ENCODE measurements at regions not wholly inside any gene's neighbourhood (a gene's known extent, or its start where the extent isn't known, plus 50 kb on each side); places are given as distances from the start of the nearest gene placed in this dataset.

DNA sequence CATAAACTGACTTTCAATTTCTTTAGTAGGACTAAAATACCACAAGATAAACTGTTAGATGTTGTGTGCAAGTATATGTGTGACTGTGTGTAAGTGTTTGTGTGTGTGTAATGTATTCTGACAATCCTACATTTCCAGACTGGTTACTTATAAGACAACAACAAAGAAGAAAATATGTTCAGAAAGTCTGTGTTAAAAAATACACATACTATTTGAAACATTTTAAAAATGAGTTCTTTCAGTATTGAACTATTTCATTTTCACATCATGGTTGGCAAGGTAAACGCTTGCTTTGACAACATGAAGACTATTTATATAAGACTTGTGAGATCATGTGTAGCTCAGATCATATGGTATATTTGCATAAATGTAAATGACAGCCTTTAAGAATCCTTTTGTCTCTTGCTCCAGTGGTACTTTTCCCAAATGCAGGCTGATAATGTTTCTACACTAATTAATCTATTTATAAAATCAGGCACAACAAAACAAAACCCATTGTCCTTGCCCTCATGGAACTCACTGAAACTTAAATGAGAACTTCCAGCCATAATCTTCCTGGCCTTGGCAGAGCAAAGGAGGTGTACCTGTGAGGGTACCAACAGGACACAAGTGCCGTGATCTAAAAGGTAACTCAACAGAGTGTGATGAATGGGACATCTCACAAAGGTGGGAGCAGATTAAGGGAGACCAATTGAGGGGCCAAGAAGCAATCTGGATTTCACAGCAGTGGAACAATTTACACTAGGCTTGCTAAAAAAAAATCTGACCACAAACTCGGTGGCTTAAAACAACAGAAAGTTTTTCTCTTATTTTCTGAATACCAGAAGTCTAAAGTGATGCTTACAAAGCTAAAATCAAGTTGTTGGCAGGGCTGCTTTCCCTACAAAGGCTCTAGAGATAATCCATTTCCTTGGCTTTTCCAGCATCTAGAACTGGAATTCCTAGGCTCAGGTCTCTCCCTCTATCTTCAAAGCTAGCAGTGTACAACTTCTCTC is 349.0 kb downstream of the TBC1D4 start:
- Histone ChIP-seq H3K27ac (ENCODE audit: low read depth in 1 of 2, low read length in 2 of 2) (no peak overlapping the region), H3K9me3 (ENCODE audit: control insufficient read depth, low read length) (no peaks in the 10 kb centered on the region), H3K4me3 (ENCODE audit: low read length in 2 of 2) (no peak overlapping the region), H3K4me1 (ENCODE audit: control insufficient read depth in 1 of 2, insufficient read depth in 2 of 2, low read length in 2 of 2) (peaks cover 0 to 4% of the 10 kb centered on the region in 2 donors), H3K36me3 (ENCODE audit: control insufficient read depth in 1 of 2, insufficient read depth in 2 of 2, low read length in 1 of 2) (no peaks in the 10 kb centered on the region), H3K27me3 (ENCODE audit: control insufficient read depth in 1 of 2, insufficient read depth in 2 of 2, low read length in 1 of 2) (no peaks in the 10 kb centered on the region)
- intact Hi-C loops (cut with DNase I), result no loop called here
- ATAC-seq (ENCODE audit: low FRiP score) (no peak), DNase-seq (no peak)
- 54 to 67% methylated on average over 3 of the region's 3 CpGs for WGBS, 2 donors

DNA sequence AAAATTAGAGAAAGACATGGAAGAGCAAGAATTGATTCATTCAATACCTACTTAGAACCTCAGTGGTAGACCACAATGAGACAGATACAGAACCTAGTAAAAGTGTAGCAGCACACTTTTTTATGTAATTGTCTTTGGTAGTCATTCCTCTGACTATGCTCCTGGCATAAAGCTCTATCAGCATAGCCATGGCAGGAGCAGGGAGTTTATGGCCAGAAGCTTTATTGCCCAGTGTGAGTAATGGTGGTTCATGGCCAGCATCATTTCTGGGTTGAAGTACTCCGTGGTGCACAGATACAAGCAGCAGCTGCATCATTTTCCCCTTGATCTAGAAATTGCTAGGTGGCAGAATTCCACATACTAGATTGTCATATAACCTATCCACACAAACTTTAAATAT is 352.6 kb downstream of the TBC1D4 start:
- H3K27ac ChIP-seq (ENCODE audit: low read depth in 1 of 2, low read length in 2 of 2), result no peak overlapping the region
- H3K4me1 ChIP-seq (ENCODE audit: control insufficient read depth in 1 of 2, insufficient read depth in 2 of 2, low read length in 2 of 2), result peaks cover 0 to 2% of the 10 kb centered on the region in 2 donors
- no peaks in the 10 kb centered on the region for H3K9me3 ChIP-seq (ENCODE audit: control insufficient read depth, low read length)
- H3K4me3 ChIP-seq (ENCODE audit: low read length in 2 of 2), result no peak overlapping the region
- no peak for DNase-seq
- no peaks in the 10 kb centered on the region for H3K27me3 ChIP-seq (ENCODE audit: control insufficient read depth in 1 of 2, insufficient read depth in 2 of 2, low read length in 1 of 2)
- 64 to 67% methylated on average over 1 of the region's 1 CpG for WGBS, 2 donors
- intact Hi-C loops (cut with DNase I), result no loop called here
- no peak for ATAC-seq (ENCODE audit: low FRiP score)
- H3K36me3 ChIP-seq (ENCODE audit: control insufficient read depth in 1 of 2, insufficient read depth in 2 of 2, low read length in 1 of 2), result no peaks in the 10 kb centered on the region

DNA sequence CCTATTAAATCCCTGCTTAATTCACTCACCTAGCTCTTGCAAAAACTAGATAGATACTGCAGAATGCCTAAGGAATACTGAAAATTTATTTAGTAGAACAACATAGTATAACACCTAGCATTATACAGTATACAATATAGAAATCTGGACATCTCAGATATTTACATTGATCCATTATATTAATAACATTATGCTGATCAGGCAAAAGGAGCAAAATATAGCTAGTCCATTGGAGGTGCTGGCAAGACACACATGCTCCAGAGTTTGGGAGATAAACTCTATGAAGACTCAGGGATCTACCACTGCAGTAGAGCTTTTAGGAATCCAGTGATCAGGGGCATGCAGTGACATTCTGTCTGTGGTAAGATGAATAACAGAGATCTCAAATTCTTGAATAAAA is 357.6 kb downstream of the TBC1D4 start:
- no peaks in the 10 kb centered on the region for H3K9me3 ChIP-seq (ENCODE audit: control insufficient read depth, low read length)
- DNase-seq (no peak), ATAC-seq (ENCODE audit: low FRiP score) (no peak)
- peaks cover 0 to 1% of the 10 kb centered on the region in 2 donors for H3K4me1 ChIP-seq (ENCODE audit: control insufficient read depth in 1 of 2, insufficient read depth in 2 of 2, low read length in 2 of 2)
- H3K27ac ChIP-seq (ENCODE audit: low read depth in 1 of 2, low read length in 2 of 2), result no peak overlapping the region
- intact Hi-C loops (cut with DNase I), result no loop called here
- no peaks in the 10 kb centered on the region for H3K36me3 ChIP-seq (ENCODE audit: control insufficient read depth in 1 of 2, insufficient read depth in 2 of 2, low read length in 1 of 2)
- no peak overlapping the region for H3K4me3 ChIP-seq (ENCODE audit: low read length in 2 of 2)
- H3K27me3 ChIP-seq (ENCODE audit: control insufficient read depth in 1 of 2, insufficient read depth in 2 of 2, low read length in 1 of 2), result no peaks in the 10 kb centered on the region

DNA sequence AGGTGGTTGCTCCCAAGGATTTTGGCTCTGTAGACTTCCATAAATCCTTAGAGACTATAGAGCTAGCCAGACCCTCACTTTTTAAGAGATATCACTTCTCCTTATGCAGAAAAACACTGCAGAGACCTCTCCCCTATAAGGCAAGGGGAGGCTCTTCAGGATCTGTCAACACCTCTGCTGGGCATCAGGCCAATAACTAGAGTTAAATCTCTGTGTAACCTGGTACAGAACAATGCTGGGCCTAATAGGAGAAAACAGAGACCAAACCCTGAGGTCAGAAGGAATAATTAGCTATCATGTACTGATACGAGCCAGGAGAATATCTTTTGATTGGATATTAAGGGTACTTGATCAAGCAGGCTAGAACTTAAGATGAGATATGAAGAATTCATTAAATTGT is 358.5 kb downstream of the TBC1D4 start:
- Histone ChIP-seq H3K27me3 (ENCODE audit: control insufficient read depth in 1 of 2, insufficient read depth in 2 of 2, low read length in 1 of 2) (no peaks in the 10 kb centered on the region), H3K9me3 (ENCODE audit: control insufficient read depth, low read length) (no peaks in the 10 kb centered on the region), H3K4me3 (ENCODE audit: low read length in 2 of 2) (no peak overlapping the region), H3K4me1 (ENCODE audit: control insufficient read depth in 1 of 2, insufficient read depth in 2 of 2, low read length in 2 of 2) (peaks cover 0 to 1% of the 10 kb centered on the region in 2 donors), H3K27ac (ENCODE audit: low read depth in 1 of 2, low read length in 2 of 2) (no peak overlapping the region), H3K36me3 (ENCODE audit: control insufficient read depth in 1 of 2, insufficient read depth in 2 of 2, low read length in 1 of 2) (no peaks in the 10 kb centered on the region)
- ATAC-seq (ENCODE audit: low FRiP score), result no peak
- intact Hi-C loops (cut with DNase I), result no loop called here
- WGBS, 2 donors, result 88 to 91% methylated on average over 1 of the region's 1 CpG
- DNase-seq, result no peak

DNA sequence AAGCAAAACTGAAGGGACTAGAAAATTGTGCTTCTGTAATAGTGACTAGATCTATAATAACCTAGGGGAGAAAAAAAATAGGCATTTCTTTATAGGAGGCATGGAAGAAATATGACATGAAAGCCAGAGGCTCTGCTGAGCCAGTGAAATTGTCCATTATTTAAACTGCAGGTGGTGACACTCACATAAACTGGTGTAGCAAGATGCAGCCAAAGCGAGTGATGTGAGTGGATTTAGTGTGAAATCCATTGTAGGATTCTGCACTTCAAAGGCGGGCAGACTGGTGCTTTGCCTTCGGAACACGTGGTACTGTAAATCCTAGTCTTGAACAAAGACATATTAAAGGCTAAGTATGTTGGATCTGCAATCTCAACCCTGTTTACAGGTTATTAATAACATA is 361.9 kb downstream of the TBC1D4 start:
- Histone ChIP-seq H3K9me3 (ENCODE audit: control insufficient read depth, low read length) (no peaks in the 10 kb centered on the region), H3K36me3 (ENCODE audit: control insufficient read depth in 1 of 2, insufficient read depth in 2 of 2, low read length in 1 of 2) (no peaks in the 10 kb centered on the region), H3K4me1 (ENCODE audit: control insufficient read depth in 1 of 2, insufficient read depth in 2 of 2, low read length in 2 of 2) (peaks cover 0 to 1% of the 10 kb centered on the region in 2 donors), H3K27ac (ENCODE audit: low read depth in 1 of 2, low read length in 2 of 2) (no peak overlapping the region), H3K4me3 (ENCODE audit: low read length in 2 of 2) (no peak overlapping the region), H3K27me3 (ENCODE audit: control insufficient read depth in 1 of 2, insufficient read depth in 2 of 2, low read length in 1 of 2) (no peaks in the 10 kb centered on the region)
- 71 to 77% methylated on average over 4 of the region's 4 CpGs for WGBS, 2 donors
- intact Hi-C loops (cut with DNase I), result no loop called here
- ATAC-seq (ENCODE audit: low FRiP score), result no peak
- DNase-seq, result no peak

DNA sequence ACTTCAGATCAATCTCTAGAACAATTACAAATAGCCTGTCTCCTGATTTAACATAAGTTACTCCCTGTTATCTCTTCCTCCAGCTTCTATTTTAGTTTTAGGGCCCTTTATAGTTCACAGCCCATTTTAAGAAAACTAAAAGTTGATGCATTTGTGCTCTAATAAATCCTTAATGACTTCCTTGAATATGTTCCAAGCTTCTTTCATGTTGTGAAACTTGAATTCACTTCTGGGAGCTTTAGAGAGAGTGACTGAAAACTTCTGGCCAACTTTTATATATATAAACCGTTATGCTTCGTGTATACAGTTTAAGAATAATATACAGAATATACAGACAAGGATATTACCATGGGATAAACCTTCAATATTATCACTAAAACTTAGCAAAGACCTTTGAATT is 366.8 kb downstream of the TBC1D4 start:
- Histone ChIP-seq H3K9me3 (ENCODE audit: control insufficient read depth, low read length) (no peaks in the 10 kb centered on the region), H3K27me3 (ENCODE audit: control insufficient read depth in 1 of 2, insufficient read depth in 2 of 2, low read length in 1 of 2) (no peaks in the 10 kb centered on the region), H3K4me1 (ENCODE audit: control insufficient read depth in 1 of 2, insufficient read depth in 2 of 2, low read length in 2 of 2) (no peaks in the 10 kb centered on the region), H3K27ac (ENCODE audit: low read depth in 1 of 2, low read length in 2 of 2) (no peak overlapping the region), H3K36me3 (ENCODE audit: control insufficient read depth in 1 of 2, insufficient read depth in 2 of 2, low read length in 1 of 2) (no peaks in the 10 kb centered on the region), H3K4me3 (ENCODE audit: low read length in 2 of 2) (no peak overlapping the region)
- no peak for DNase-seq
- 19 to 27% methylated on average over 2 of the region's 2 CpGs for WGBS, 2 donors
- intact Hi-C loops (cut with DNase I), result no loop called here
- no peak for ATAC-seq (ENCODE audit: low FRiP score)

DNA sequence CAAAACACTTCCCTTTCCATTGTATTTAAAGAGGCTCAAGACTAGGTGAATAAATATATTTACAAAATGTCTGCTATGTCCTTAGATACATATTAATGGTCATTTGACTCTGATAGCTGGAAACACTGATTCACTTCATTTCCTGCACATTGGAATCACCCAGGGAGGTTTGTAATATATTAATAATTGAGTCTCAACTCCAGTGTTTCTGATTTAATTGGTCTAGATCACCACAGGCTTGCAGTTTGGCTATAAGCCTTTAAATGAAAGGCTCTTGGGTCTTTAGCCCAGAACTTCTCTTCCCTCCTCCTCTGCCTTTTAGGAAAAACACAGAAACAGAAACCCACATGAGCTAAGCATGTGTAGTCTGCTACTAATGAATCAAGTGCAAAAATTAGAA is 378.0 kb downstream of the TBC1D4 start:
- Histone ChIP-seq H3K36me3 (ENCODE audit: control insufficient read depth in 1 of 2, insufficient read depth in 2 of 2, low read length in 1 of 2) (no peaks in the 10 kb centered on the region), H3K4me1 (ENCODE audit: control insufficient read depth in 1 of 2, insufficient read depth in 2 of 2, low read length in 2 of 2) (peaks cover 0 to 3% of the 10 kb centered on the region in 2 donors), H3K27ac (ENCODE audit: low read depth in 1 of 2, low read length in 2 of 2) (no peak overlapping the region), H3K9me3 (ENCODE audit: control insufficient read depth, low read length) (no peaks in the 10 kb centered on the region), H3K27me3 (ENCODE audit: control insufficient read depth in 1 of 2, insufficient read depth in 2 of 2, low read length in 1 of 2) (no peaks in the 10 kb centered on the region), H3K4me3 (ENCODE audit: low read length in 2 of 2) (no peak overlapping the region)
- intact Hi-C loops (cut with DNase I), result no loop called here
- DNase-seq, result no peak
- no peak for ATAC-seq (ENCODE audit: low FRiP score)

DNA sequence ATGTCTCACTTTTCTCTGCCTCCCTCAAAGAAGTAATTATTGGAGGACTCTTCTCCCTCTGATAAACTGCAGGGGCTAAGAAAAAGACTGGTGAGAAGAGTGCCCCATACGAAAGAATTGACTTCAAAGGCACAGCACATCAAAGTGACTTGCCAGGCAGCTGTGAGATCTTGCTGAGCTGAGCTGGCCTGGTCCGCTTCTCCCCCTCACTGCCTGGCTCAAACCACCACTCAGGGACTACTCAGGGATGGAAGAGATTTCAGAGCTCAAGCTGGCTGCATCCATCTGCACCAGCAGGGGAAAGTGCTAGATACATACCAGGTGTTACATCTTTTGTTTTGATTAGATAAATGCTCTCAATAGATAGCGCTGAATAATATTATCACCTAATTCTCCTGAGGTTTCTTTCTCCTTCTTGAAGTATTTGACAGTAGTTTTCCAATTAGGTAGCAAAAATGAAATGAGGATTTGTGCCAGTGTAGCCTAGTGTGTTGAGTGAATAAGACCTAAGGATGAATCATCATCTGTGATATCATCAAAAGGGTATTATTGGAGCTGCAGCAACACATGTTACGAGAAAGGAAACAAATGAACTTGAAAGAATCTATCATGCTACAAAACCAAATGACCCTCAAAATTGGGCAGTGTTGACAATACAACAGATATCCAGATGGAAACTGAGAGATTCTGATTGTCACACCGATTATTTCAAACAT is 379.8 kb downstream of the TBC1D4 start:
- no peak overlapping the region for H3K4me3 ChIP-seq (ENCODE audit: low read length in 2 of 2)
- peaks cover 0 to 3% of the 10 kb centered on the region in 2 donors for H3K4me1 ChIP-seq (ENCODE audit: control insufficient read depth in 1 of 2, insufficient read depth in 2 of 2, low read length in 2 of 2)
- intact Hi-C loops (cut with DNase I), result no loop called here
- H3K27me3 ChIP-seq (ENCODE audit: control insufficient read depth in 1 of 2, insufficient read depth in 2 of 2, low read length in 1 of 2), result no peaks in the 10 kb centered on the region
- ATAC-seq (ENCODE audit: low FRiP score), result no peak
- 81 to 83% methylated on average over 5 of the region's 5 CpGs for WGBS, 2 donors
- H3K36me3 ChIP-seq (ENCODE audit: control insufficient read depth in 1 of 2, insufficient read depth in 2 of 2, low read length in 1 of 2), result no peaks in the 10 kb centered on the region
- DNase-seq, result no peak
- no peak overlapping the region for H3K27ac ChIP-seq (ENCODE audit: low read depth in 1 of 2, low read length in 2 of 2)
- no peaks in the 10 kb centered on the region for H3K9me3 ChIP-seq (ENCODE audit: control insufficient read depth, low read length)

DNA sequence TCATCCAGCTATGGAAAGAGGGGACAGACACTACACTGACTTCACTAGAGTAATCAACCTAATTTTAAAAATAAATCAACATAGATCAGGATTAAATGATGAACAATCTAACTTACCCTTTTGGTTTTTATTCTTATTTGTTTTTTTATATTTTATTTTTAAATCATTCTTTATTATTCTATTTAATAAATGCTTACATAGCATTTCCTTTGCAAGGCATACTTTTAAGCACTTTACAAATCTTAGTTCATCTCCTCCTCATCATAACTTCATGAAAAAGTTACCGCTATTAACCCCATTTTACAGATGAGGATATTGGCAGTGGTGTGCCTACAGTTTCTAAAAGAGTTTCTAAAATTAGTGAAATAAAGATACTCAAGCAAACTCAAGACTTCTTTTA is 380.6 kb downstream of the TBC1D4 start:
- intact Hi-C loops (cut with DNase I), result no loop called here
- H3K4me3 ChIP-seq (ENCODE audit: low read length in 2 of 2), result no peak overlapping the region
- H3K27me3 ChIP-seq (ENCODE audit: control insufficient read depth in 1 of 2, insufficient read depth in 2 of 2, low read length in 1 of 2), result no peaks in the 10 kb centered on the region
- 100% methylated on average over 1 of the region's 1 CpG for WGBS, 2 donors
- DNase-seq, result no peak
- no peak overlapping the region for H3K27ac ChIP-seq (ENCODE audit: low read depth in 1 of 2, low read length in 2 of 2)
- no peaks in the 10 kb centered on the region for H3K36me3 ChIP-seq (ENCODE audit: control insufficient read depth in 1 of 2, insufficient read depth in 2 of 2, low read length in 1 of 2)
- no peaks in the 10 kb centered on the region for H3K9me3 ChIP-seq (ENCODE audit: control insufficient read depth, low read length)
- H3K4me1 ChIP-seq (ENCODE audit: control insufficient read depth in 1 of 2, insufficient read depth in 2 of 2, low read length in 2 of 2), result peaks cover 0 to 3% of the 10 kb centered on the region in 2 donors
- ATAC-seq (ENCODE audit: low FRiP score), result no peak
